ENCODE measurements at regions not wholly inside any gene's neighbourhood (a gene's known extent, or its start where the extent isn't known, plus 50 kb on each side); places are given as distances from the start of the nearest gene placed in this dataset.

GRCh38 chr18:47731276-47731675, 199.2 kb downstream of the SMAD2 start:
- DNase-seq: no peak
- in situ Hi-C loops (cut with MboI; ENCODE audit: low pct_unique_long_range_greater_than_20kb, low sequenced_read_pairs): loop anchor here (25.0 kb wide), 1 partner anchor 519 kb away; no protein-coding TSS in a partner anchor

GRCh38 chr18:47730795-47731194, 199.7 kb downstream of the SMAD2 start:
- in situ Hi-C loops (cut with MboI; ENCODE audit: low pct_unique_long_range_greater_than_20kb, low sequenced_read_pairs): loop anchor here (25.0 kb wide), 1 partner anchor 518 kb away; no protein-coding TSS in a partner anchor
- no peak for DNase-seq

- in situ Hi-C loops (cut with MboI; ENCODE audit: low pct_unique_long_range_greater_than_20kb, low sequenced_read_pairs): loop anchor here (25.0 kb wide), 1 partner anchor 517 kb away; no protein-coding TSS in a partner anchor
- DNase-seq: no peak
Observed at GRCh38 chr18:47729356-47729755, 201.1 kb downstream of the SMAD2 start.

- in situ Hi-C loops (cut with MboI; ENCODE audit: low pct_unique_long_range_greater_than_20kb, low sequenced_read_pairs): loop anchor here (25.0 kb wide), 1 partner anchor 517 kb away; no protein-coding TSS in a partner anchor
- no peak for DNase-seq
Observed at GRCh38 chr18:47728921-47729320, 201.5 kb downstream of the SMAD2 start.

GRCh38 chr18:47727409-47727808, 203.1 kb downstream of the SMAD2 start:
- in situ Hi-C loops (cut with MboI; ENCODE audit: low pct_unique_long_range_greater_than_20kb, low sequenced_read_pairs): loop anchor here (25.0 kb wide), 1 partner anchor 515 kb away; no protein-coding TSS in a partner anchor

GRCh38 chr18:47726550-47726949, 203.9 kb downstream of the SMAD2 start:
- no peak for DNase-seq
- in situ Hi-C loops (cut with MboI; ENCODE audit: low pct_unique_long_range_greater_than_20kb, low sequenced_read_pairs): loop anchor here (25.0 kb wide), 1 partner anchor 514 kb away; no protein-coding TSS in a partner anchor

More at GRCh38 chr18:47727409-47727808, 203.1 kb downstream of the SMAD2 start:
- no peak for DNase-seq

- in situ Hi-C loops (cut with MboI; ENCODE audit: low pct_unique_long_range_greater_than_20kb, low sequenced_read_pairs): loop anchor here (25.0 kb wide), 1 partner anchor 513 kb away; no protein-coding TSS in a partner anchor
Observed at GRCh38 chr18:47725656-47726055, 204.8 kb downstream of the SMAD2 start.

GRCh38 chr18:47724186-47724975, 206.1 kb downstream of the SMAD2 start:
- in situ Hi-C loops (cut with MboI; ENCODE audit: low pct_unique_long_range_greater_than_20kb, low sequenced_read_pairs): no loop called here
- DNase-seq: no peak

More at GRCh38 chr18:47725656-47726055, 204.8 kb downstream of the SMAD2 start:
- DNase-seq: no peak

GRCh38 chr18:47721876-47722275, 208.6 kb downstream of the SMAD2 start:
- no peak for DNase-seq
- in situ Hi-C loops (cut with MboI; ENCODE audit: low pct_unique_long_range_greater_than_20kb, low sequenced_read_pairs): no loop called here

GRCh38 chr18:47720741-47721140, 209.7 kb downstream of the SMAD2 start:
- in situ Hi-C loops (cut with MboI; ENCODE audit: low pct_unique_long_range_greater_than_20kb, low sequenced_read_pairs): no loop called here
- no peak for DNase-seq

- no peak for DNase-seq
Observed at GRCh38 chr18:47719096-47719780, 211.2 kb downstream of the SMAD2 start.

GRCh38 chr18:47718646-47719045, 211.8 kb downstream of the SMAD2 start:
- in situ Hi-C loops (cut with MboI; ENCODE audit: low pct_unique_long_range_greater_than_20kb, low sequenced_read_pairs): no loop called here
- DNase-seq: no peak

More at GRCh38 chr18:47719096-47719780, 211.2 kb downstream of the SMAD2 start:
- in situ Hi-C loops (cut with MboI; ENCODE audit: low pct_unique_long_range_greater_than_20kb, low sequenced_read_pairs): no loop called here

GRCh38 chr18:47717257-47717656, 213.2 kb downstream of the SMAD2 start:
- in situ Hi-C loops (cut with MboI; ENCODE audit: low pct_unique_long_range_greater_than_20kb, low sequenced_read_pairs): no loop called here
- no peak for DNase-seq

GRCh38 chr18:47716632-47717185, 213.8 kb downstream of the SMAD2 start:
- in situ Hi-C loops (cut with MboI; ENCODE audit: low pct_unique_long_range_greater_than_20kb, low sequenced_read_pairs): no loop called here
- DNase-seq: no peak

GRCh38 chr18:47710451-47710850, 220.0 kb downstream of the SMAD2 start:
- in situ Hi-C loops (cut with MboI; ENCODE audit: low pct_unique_long_range_greater_than_20kb, low sequenced_read_pairs): no loop called here
- no peak for DNase-seq

- in situ Hi-C loops (cut with MboI; ENCODE audit: low pct_unique_long_range_greater_than_20kb, low sequenced_read_pairs): no loop called here
- no peak for DNase-seq
Observed at GRCh38 chr18:47709556-47709955, 220.9 kb downstream of the SMAD2 start.

- no peak for DNase-seq
- in situ Hi-C loops (cut with MboI; ENCODE audit: low pct_unique_long_range_greater_than_20kb, low sequenced_read_pairs): no loop called here
Observed at GRCh38 chr18:47708206-47708605, 222.3 kb downstream of the SMAD2 start.

- in situ Hi-C loops (cut with MboI; ENCODE audit: low pct_unique_long_range_greater_than_20kb, low sequenced_read_pairs): no loop called here
Observed at GRCh38 chr18:47701134-47701533, 229.3 kb downstream of the SMAD2 start.

GRCh38 chr18:47696870-47697269, 233.6 kb downstream of the SMAD2 start:
- in situ Hi-C loops (cut with MboI; ENCODE audit: low pct_unique_long_range_greater_than_20kb, low sequenced_read_pairs): no loop called here

More at GRCh38 chr18:47701134-47701533, 229.3 kb downstream of the SMAD2 start:
- no peak for DNase-seq

GRCh38 chr18:47691611-47692010, 238.8 kb downstream of the SMAD2 start:
- in situ Hi-C loops (cut with MboI; ENCODE audit: low pct_unique_long_range_greater_than_20kb, low sequenced_read_pairs): no loop called here
- no peak for DNase-seq

More at GRCh38 chr18:47696870-47697269, 233.6 kb downstream of the SMAD2 start:
- no peak for DNase-seq

All from KBM-7 (cell line).